ENCODE measurements at regions not wholly inside any gene's neighbourhood (a gene's known extent, or its start where the extent isn't known, plus 50 kb on each side); places are given as distances from the start of the nearest gene placed in this dataset.

- TF ChIP-seq CTCF (IDR thresholded peaks at IDR 0.05; ENCODE audit: borderline replicate concordance, extremely low read depth, low read length, poor library complexity, severe bottlenecking) (no peak), EZH2 (IDR thresholded peaks at IDR 0.05; ENCODE audit: borderline replicate concordance, low read depth, low read length, severe bottlenecking) (no peak)
Measured at GRCh38 chr2:217459016-217459415, 543.8 kb downstream of the TNS1 start.
